ENCODE measurements at regions not wholly inside any gene's neighbourhood (a gene's known extent, or its start where the extent isn't known, plus 50 kb on each side); places are given as distances from the start of the nearest gene placed in this dataset.
"Not testable (repeated sequence)": the region's sequence is repeated elsewhere in the genome, so short reads cannot be mapped to it uniquely, and the experiment has no call there.

DNA sequence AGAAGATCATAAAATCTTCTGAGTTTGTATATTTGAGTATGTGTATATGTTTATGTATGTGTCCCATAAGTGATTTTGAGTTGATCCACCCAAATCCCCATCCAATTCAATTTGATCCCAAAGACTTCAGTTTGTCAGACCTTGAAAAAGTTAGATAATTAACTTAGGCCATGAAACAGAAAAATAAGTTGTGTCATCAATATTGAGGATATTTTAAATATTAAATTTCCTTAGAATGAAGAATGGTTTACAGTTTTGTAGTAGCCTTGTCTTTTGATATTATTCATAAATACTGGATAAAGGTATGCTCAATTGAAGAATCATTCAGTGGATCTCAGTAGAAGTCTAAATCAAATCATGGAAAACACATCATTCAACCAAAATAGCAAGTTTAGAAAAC lies 864.4 kb upstream of the INTU start:
- no peak for ATAC-seq
- Mint-ChIP-seq H3K27ac (no peak overlapping the region), H3K4me3 (no peak overlapping the region), H3K4me1 (no peaks in the 10 kb centered on the region), H3K9me3 (peaks cover 9% of the 10 kb centered on the region), H3K36me3 (peaks cover 5% of the 10 kb centered on the region), H3K27me3 (ENCODE audit: low read depth) (no peaks in the 10 kb centered on the region)
- POLR2A ChIA-PET = no interaction called here
- CTCF ChIA-PET = no interaction called here
- DNase-seq (ENCODE audit: low spot score) = no peak
- TF ChIP-seq FOXP1 (CRISPR knock-in tag; IDR thresholded peaks at IDR 0.05; ENCODE audit: borderline replicate concordance) = no peak

GRCh38 chr4:126770811-126771553 lies 861.8 kb upstream of the INTU start:
- ATAC-seq; H3K36me3 Mint-ChIP-seq; H3K9me3 Mint-ChIP-seq; DNase-seq (ENCODE audit: low spot score); H3K4me1 Mint-ChIP-seq; POLR2A ChIA-PET; H3K4me3 Mint-ChIP-seq; CTCF ChIA-PET; H3K27ac Mint-ChIP-seq; H3K27me3 Mint-ChIP-seq (ENCODE audit: low read depth): not testable (repeated sequence)

DNA sequence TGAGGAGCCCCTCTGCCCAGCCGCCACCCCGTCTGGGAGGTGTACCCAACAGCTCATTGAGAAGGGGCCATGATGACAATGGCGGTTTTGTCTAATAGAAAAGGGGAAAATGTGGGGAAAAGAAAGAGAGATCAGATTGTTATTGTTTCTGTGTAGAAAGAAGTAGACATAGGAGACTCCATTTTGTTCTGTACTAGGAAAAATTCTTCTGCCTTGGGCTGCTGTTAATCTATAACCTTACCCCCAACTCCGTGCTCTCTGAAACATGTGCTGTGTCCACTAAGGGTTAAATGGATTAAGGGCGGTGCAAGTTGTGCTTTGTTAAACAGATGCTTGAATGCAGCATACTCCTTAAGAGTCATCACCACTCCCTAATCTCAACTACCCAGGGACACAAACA lies 861.1 kb upstream of the INTU start:
- H3K4me1 Mint-ChIP-seq; H3K9me3 Mint-ChIP-seq; CTCF ChIA-PET; H3K27ac Mint-ChIP-seq; DNase-seq (ENCODE audit: low spot score); ATAC-seq; POLR2A ChIA-PET; H3K27me3 Mint-ChIP-seq (ENCODE audit: low read depth); H3K4me3 Mint-ChIP-seq; H3K36me3 Mint-ChIP-seq: not testable (repeated sequence)

DNA sequence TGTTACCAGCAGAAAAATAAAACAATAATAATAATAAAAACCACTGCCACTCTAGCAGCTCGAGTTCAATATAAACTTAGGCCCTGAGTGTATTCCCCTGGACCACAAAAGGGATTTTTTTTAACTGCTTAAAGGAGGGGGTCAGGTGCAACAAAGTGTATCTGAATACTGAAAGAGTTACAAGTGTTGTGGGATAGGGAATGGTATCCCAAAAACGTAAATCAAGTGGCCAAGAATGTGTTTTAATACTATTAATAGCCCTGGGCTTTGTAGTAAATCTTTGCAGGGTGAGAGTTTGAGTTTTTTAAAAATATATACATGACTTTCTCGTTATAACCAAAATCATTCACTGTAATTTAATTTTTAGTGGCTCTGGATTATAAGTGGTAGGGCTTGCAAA lies 860.1 kb upstream of the INTU start:
- peaks cover 5% of the 10 kb centered on the region for H3K36me3 Mint-ChIP-seq
- H3K4me3 Mint-ChIP-seq = no peak overlapping the region
- ChIA-PET CTCF (no interaction called here), POLR2A (no interaction called here)
- DNase-seq (ENCODE audit: low spot score) (no peak), ATAC-seq (no peak)
- H3K27me3 Mint-ChIP-seq (ENCODE audit: low read depth) = no peaks in the 10 kb centered on the region
- peaks cover 6% of the 10 kb centered on the region; the same call in 1 of the 2 replicates for H3K9me3 Mint-ChIP-seq
- no peak for TF ChIP-seq NFATC4 (CRISPR knock-in tag; IDR thresholded peaks at IDR 0.05)
- no peak for TF ChIP-seq RORB (CRISPR knock-in tag; IDR thresholded peaks at IDR 0.05)
- TF ChIP-seq, protein P1, sequence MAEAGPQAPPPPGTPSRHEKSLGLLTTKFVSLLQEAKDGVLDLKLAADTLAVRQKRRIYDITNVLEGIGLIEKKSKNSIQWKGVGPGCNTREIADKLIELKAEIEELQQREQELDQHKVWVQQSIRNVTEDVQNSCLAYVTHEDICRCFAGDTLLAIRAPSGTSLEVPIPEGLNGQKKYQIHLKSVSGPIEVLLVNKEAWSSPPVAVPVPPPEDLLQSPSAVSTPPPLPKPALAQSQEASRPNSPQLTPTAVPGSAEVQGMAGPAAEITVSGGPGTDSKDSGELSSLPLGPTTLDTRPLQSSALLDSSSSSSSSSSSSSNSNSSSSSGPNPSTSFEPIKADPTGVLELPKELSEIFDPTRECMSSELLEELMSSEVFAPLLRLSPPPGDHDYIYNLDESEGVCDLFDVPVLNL (CRISPR knock-in tag; IDR thresholded peaks at IDR 0.05; ENCODE audit: borderline replicate concordance, low read depth) = no peak
- no peak for TF ChIP-seq ZNF416 (CRISPR knock-in tag; IDR thresholded peaks at IDR 0.05)
- no peak for TF ChIP-seq USF1 (CRISPR knock-in tag; IDR thresholded peaks at IDR 0.05)
- TF ChIP-seq, protein P2, sequence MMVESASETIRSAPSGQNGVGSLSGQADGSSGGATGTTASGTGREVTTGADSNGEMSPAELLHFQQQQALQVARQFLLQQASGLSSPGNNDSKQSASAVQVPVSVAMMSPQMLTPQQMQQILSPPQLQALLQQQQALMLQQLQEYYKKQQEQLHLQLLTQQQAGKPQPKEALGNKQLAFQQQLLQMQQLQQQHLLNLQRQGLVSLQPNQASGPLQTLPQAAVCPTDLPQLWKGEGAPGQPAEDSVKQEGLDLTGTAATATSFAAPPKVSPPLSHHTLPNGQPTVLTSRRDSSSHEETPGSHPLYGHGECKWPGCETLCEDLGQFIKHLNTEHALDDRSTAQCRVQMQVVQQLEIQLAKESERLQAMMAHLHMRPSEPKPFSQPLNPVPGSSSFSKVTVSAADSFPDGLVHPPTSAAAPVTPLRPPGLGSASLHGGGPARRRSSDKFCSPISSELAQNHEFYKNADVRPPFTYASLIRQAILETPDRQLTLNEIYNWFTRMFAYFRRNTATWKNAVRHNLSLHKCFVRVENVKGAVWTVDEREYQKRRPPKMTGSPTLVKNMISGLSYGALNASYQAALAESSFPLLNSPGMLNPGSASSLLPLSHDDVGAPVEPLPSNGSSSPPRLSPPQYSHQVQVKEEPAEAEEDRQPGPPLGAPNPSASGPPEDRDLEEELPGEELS (CRISPR knock-in tag; IDR thresholded peaks at IDR 0.05) = no peak
- TF ChIP-seq ATF2 (CRISPR knock-in tag; IDR thresholded peaks at IDR 0.05; ENCODE audit: borderline replicate concordance, low read depth) = no peak
- H3K4me1 Mint-ChIP-seq = peaks cover 10% of the 10 kb centered on the region
- no peak overlapping the region for H3K27ac Mint-ChIP-seq

GRCh38 chr4:126775485-126776106 lies 857.2 kb upstream of the INTU start:
- ChIA-PET POLR2A (interaction anchor here (1.0 kb wide), 1 partner anchor 24 kb away, joined by 3 read pairs; no protein-coding TSS in a partner anchor), CTCF (no interaction called here)
- Mint-ChIP-seq H3K9me3 (peaks cover under 1% of the 10 kb centered on the region; the same call in 1 of the 2 replicates), H3K27me3 (ENCODE audit: low read depth) (no peaks in the 10 kb centered on the region), H3K4me1 (peaks cover 19% of the 10 kb centered on the region), H3K4me3 (no peak overlapping the region), H3K27ac (no peak overlapping the region), H3K36me3 (peaks cover 3% of the 10 kb centered on the region; the same call in 1 of the 2 replicates)
- ATAC-seq (no peak), DNase-seq (ENCODE audit: low spot score) (no peak)
- TF ChIP-seq GRHL2 (CRISPR knock-in tag; IDR thresholded peaks at IDR 0.05; ENCODE audit: insufficient replicate concordance, severe bottlenecking) (no peak), ZNF396 (CRISPR knock-in tag; IDR thresholded peaks at IDR 0.05; ENCODE audit: borderline replicate concordance) (no peak), HMGA2 (CRISPR knock-in tag; IDR thresholded peaks at IDR 0.05) (no peak), CDX4 (CRISPR knock-in tag; IDR thresholded peaks at IDR 0.05; ENCODE audit: borderline replicate concordance) (no peak), IRF2 (CRISPR knock-in tag; IDR thresholded peaks at IDR 0.05; ENCODE audit: borderline replicate concordance, low read depth) (no peak)
- TF ChIP-seq, protein P3, sequence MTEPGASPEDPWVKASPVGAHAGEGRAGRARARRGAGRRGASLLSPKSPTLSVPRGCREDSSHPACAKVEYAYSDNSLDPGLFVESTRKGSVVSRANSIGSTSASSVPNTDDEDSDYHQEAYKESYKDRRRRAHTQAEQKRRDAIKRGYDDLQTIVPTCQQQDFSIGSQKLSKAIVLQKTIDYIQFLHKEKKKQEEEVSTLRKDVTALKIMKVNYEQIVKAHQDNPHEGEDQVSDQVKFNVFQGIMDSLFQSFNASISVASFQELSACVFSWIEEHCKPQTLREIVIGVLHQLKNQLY (CRISPR knock-in tag; IDR thresholded peaks at IDR 0.05) = no peak
